ENCODE measurements at regions not wholly inside any gene's neighbourhood (a gene's known extent, or its start where the extent isn't known, plus 50 kb on each side); places are given as distances from the start of the nearest gene placed in this dataset.

DNA sequence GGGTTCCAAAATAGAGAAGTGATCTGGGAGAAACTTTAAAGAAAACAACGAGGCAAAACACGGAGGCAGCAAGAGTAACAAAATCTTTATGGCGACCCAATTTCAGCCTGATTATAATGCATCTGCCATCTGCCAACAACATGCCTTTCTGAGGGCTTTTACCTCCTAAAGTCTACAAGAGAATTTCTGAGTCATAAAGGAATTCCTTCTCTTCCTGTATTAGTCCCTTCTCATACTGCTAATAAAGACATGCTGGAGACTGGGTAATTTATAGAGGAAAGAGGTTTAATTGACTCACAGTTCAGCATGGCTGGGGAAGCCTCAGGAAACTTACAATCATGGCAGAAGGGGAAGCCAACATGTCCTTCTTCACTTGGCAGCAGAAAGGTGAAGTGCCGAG lies 226.6 kb downstream of the HACE1 start:
- no peak overlapping the region for H3K9ac ChIP-seq (ENCODE audit: low read depth in 1 of 2, low read length in 2 of 2)
- no peak for DNase-seq (ENCODE audit: low spot score)
- peaks cover 0 to 4% (median 0%) of the 10 kb centered on the region in 4 donors for H3K27me3 ChIP-seq (ENCODE audit: control insufficient read depth in 4 of 4, insufficient read depth in 4 of 4, low read length in 3 of 4)
- no peaks in the 10 kb centered on the region for H3K9me3 ChIP-seq (ENCODE audit: control insufficient read depth in 4 of 4, low read length in 3 of 4)
- no peak overlapping the region for H3K27ac ChIP-seq (ENCODE audit: low read depth in 1 of 2, low read length in 2 of 2)
- no peaks in the 10 kb centered on the region for H3K36me3 ChIP-seq (ENCODE audit: control insufficient read depth in 4 of 4, insufficient read depth in 3 of 4, low read depth in 1 of 4, low read length in 3 of 4)
- no peaks in the 10 kb centered on the region for H3K4me1 ChIP-seq (ENCODE audit: control insufficient read depth in 4 of 4, insufficient read depth in 4 of 4, low read length in 3 of 4)
- no peak overlapping the region for H3K4me3 ChIP-seq (ENCODE audit: low read depth in 1 of 3, low read length in 3 of 3)
- WGBS = 89% methylated on average over 4 of the region's 4 CpGs
- TF ChIP-seq SP1 (IDR thresholded peaks at IDR 0.05) = no peak
- TF ChIP-seq FOXA1 (IDR thresholded peaks at IDR 0.05) = no peak

DNA sequence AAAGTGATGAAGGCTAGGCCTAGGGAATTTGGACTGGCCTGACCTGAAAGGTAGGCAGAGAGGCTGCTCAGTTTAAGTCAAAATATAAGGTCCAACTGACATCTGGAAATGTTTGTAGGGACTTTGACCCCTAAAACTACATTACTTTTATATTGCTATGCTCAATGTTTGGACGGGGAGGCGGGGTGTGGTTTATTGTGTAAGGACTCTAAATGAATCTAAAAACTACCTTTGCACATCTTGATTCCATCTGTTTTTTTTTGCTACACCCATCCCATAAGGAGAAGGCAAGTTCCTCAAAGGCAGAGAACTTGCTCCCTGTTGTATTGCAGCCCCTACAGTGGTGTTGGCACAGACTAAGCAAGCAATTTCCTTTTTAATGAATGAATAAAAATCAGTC lies 227.1 kb downstream of the HACE1 start:
- no peak for TF ChIP-seq SP1 (IDR thresholded peaks at IDR 0.05)
- no peak for TF ChIP-seq EGR1 (IDR thresholded peaks at IDR 0.05; ENCODE audit: low read depth in 2 of 2)
- TF ChIP-seq HNF4G (IDR thresholded peaks at IDR 0.05) = no peak
- no peak for TF ChIP-seq HNF4A (conservative IDR thresholded peaks at IDR 0.05)
- TF ChIP-seq RXRA (IDR thresholded peaks at IDR 0.05) = no peak
- no peak for TF ChIP-seq RAD21 (IDR thresholded peaks at IDR 0.05)
- TF ChIP-seq JUND (IDR thresholded peaks at IDR 0.05) = no peak
- TF ChIP-seq, protein P1, sequence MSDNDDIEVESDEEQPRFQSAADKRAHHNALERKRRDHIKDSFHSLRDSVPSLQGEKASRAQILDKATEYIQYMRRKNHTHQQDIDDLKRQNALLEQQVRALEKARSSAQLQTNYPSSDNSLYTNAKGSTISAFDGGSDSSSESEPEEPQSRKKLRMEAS (IDR thresholded peaks at IDR 0.05) = no peak
- TF ChIP-seq GABPA (IDR thresholded peaks at IDR 0.05 in 1 of 2, conservative IDR thresholded peaks at IDR 0.05 in 1 of 2) = no peak
- 81% methylated on average over 2 of the region's 2 CpGs for WGBS
- Histone ChIP-seq H3K9me3 (ENCODE audit: control insufficient read depth in 4 of 4, low read length in 3 of 4) (no peaks in the 10 kb centered on the region), H3K4me1 (ENCODE audit: control insufficient read depth in 4 of 4, insufficient read depth in 4 of 4, low read length in 3 of 4) (no peaks in the 10 kb centered on the region), H3K27me3 (ENCODE audit: control insufficient read depth in 4 of 4, insufficient read depth in 4 of 4, low read length in 3 of 4) (peaks cover 0 to 4% (median 0%) of the 10 kb centered on the region in 4 donors), H3K4me3 (ENCODE audit: low read depth in 1 of 3, low read length in 3 of 3) (no peak overlapping the region), H3K27ac (ENCODE audit: low read depth in 1 of 2, low read length in 2 of 2) (no peak overlapping the region), H3K36me3 (ENCODE audit: control insufficient read depth in 4 of 4, insufficient read depth in 3 of 4, low read depth in 1 of 4, low read length in 3 of 4) (no peaks in the 10 kb centered on the region), H3K9ac (ENCODE audit: low read depth in 1 of 2, low read length in 2 of 2) (no peak overlapping the region)
- no peak for DNase-seq (ENCODE audit: low spot score)

DNA sequence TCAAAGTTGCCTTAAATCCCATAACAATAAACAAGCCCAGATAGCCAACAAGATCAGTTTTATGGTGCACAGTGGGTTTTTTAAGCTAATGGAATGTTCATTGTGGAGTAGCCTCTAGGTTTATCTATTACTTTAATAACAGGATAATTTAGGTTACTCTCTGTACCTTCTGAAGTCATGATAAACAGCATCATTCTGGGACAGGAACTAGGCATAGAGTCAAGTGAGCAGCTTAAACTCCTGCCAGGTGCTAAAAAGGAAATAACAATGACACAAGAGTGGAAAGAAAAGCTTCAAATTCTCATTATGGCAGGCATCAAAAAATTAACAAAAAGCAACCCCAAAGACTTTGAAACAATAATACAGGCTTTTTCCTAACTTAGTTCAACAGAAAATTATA lies 228.8 kb downstream of the HACE1 start:
- DNase-seq (ENCODE audit: low spot score) = no peak
- Histone ChIP-seq H3K4me1 (ENCODE audit: control insufficient read depth in 4 of 4, insufficient read depth in 4 of 4, low read length in 3 of 4) (no peaks in the 10 kb centered on the region), H3K9me3 (ENCODE audit: control insufficient read depth in 4 of 4, low read length in 3 of 4) (no peaks in the 10 kb centered on the region), H3K27ac (ENCODE audit: low read depth in 1 of 2, low read length in 2 of 2) (no peak overlapping the region), H3K9ac (ENCODE audit: low read depth in 1 of 2, low read length in 2 of 2) (no peak overlapping the region), H3K36me3 (ENCODE audit: control insufficient read depth in 4 of 4, insufficient read depth in 3 of 4, low read depth in 1 of 4, low read length in 3 of 4) (no peaks in the 10 kb centered on the region), H3K27me3 (ENCODE audit: control insufficient read depth in 4 of 4, insufficient read depth in 4 of 4, low read length in 3 of 4) (peaks cover 0 to 4% (median 1%) of the 10 kb centered on the region in 4 donors), H3K4me3 (ENCODE audit: low read depth in 1 of 3, low read length in 3 of 3) (no peak overlapping the region)
- TF ChIP-seq, protein P2, sequence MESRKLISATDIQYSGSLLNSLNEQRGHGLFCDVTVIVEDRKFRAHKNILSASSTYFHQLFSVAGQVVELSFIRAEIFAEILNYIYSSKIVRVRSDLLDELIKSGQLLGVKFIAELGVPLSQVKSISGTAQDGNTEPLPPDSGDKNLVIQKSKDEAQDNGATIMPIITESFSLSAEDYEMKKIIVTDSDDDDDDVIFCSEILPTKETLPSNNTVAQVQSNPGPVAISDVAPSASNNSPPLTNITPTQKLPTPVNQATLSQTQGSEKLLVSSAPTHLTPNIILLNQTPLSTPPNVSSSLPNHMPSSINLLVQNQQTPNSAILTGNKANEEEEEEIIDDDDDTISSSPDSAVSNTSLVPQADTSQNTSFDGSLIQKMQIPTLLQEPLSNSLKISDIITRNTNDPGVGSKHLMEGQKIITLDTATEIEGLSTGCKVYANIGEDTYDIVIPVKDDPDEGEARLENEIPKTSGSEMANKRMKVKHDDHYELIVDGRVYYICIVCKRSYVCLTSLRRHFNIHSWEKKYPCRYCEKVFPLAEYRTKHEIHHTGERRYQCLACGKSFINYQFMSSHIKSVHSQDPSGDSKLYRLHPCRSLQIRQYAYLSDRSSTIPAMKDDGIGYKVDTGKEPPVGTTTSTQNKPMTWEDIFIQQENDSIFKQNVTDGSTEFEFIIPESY (IDR thresholded peaks at IDR 0.05) = no peak
- TF ChIP-seq, protein P3, sequence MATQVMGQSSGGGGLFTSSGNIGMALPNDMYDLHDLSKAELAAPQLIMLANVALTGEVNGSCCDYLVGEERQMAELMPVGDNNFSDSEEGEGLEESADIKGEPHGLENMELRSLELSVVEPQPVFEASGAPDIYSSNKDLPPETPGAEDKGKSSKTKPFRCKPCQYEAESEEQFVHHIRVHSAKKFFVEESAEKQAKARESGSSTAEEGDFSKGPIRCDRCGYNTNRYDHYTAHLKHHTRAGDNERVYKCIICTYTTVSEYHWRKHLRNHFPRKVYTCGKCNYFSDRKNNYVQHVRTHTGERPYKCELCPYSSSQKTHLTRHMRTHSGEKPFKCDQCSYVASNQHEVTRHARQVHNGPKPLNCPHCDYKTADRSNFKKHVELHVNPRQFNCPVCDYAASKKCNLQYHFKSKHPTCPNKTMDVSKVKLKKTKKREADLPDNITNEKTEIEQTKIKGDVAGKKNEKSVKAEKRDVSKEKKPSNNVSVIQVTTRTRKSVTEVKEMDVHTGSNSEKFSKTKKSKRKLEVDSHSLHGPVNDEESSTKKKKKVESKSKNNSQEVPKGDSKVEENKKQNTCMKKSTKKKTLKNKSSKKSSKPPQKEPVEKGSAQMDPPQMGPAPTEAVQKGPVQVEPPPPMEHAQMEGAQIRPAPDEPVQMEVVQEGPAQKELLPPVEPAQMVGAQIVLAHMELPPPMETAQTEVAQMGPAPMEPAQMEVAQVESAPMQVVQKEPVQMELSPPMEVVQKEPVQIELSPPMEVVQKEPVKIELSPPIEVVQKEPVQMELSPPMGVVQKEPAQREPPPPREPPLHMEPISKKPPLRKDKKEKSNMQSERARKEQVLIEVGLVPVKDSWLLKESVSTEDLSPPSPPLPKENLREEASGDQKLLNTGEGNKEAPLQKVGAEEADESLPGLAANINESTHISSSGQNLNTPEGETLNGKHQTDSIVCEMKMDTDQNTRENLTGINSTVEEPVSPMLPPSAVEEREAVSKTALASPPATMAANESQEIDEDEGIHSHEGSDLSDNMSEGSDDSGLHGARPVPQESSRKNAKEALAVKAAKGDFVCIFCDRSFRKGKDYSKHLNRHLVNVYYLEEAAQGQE (IDR thresholded peaks at IDR 0.05) = no peak
- TF ChIP-seq HNF4A (conservative IDR thresholded peaks at IDR 0.05) = no peak
- no peak for TF ChIP-seq EGR1 (IDR thresholded peaks at IDR 0.05; ENCODE audit: low read depth in 2 of 2)
- TF ChIP-seq GABPA (IDR thresholded peaks at IDR 0.05 in 1 of 2, conservative IDR thresholded peaks at IDR 0.05 in 1 of 2) = no peak
- TF ChIP-seq, protein P1 (IDR thresholded peaks at IDR 0.05) = no peak
- TF ChIP-seq, protein P4, sequence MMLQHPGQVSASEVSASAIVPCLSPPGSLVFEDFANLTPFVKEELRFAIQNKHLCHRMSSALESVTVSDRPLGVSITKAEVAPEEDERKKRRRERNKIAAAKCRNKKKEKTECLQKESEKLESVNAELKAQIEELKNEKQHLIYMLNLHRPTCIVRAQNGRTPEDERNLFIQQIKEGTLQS (IDR thresholded peaks at IDR 0.05) = no peak

Data from liver (tissue), 7 donors.